NCI-H748 (cell line): ENCODE measurements at regions not wholly inside any gene's neighbourhood (a gene's known extent, or its start where the extent isn't known, plus 50 kb on each side); places are given as distances from the start of the nearest gene placed in this dataset.

ENCODE experiments used
- DNase-seq: peaks from one replicate; lab custom pipeline; 2025; ENCODE audit not compliant: unreplicated experiment; lab: John Stamatoyannopoulos, UW

GRCh38 chr6:2505624-2506023, 245.1 kb downstream of the MYLK4 start:
- DNase-seq = peak; percentile 74

- DNase-seq = no peak
These were observed 246.1 kb downstream of the MYLK4 start for GRCh38 chr6:2504495-2505064.

- DNase-seq = no peak
These were observed 246.8 kb downstream of the MYLK4 start for GRCh38 chr6:2503816-2504494.

GRCh38 chr6:2502998-2503674, 247.6 kb downstream of the MYLK4 start:
- no peak for DNase-seq

GRCh38 chr6:2502096-2502997, 248.4 kb downstream of the MYLK4 start:
- no peak for DNase-seq

- DNase-seq = peak; percentile 83
These were observed 252.6 kb downstream of the MYLK4 start for GRCh38 chr6:2497922-2498623.

- DNase-seq = no peak
These were observed 250.9 kb upstream of the GMDS start for GRCh38 chr6:2496291-2496690.

- DNase-seq = no peak
These were observed 247.5 kb upstream of the GMDS start for GRCh38 chr6:2492686-2493523.

- DNase-seq = no peak
These were observed 245.7 kb upstream of the GMDS start for GRCh38 chr6:2491137-2491536.

GRCh38 chr6:2488578-2488977, 243.2 kb upstream of the GMDS start:
- no peak for DNase-seq

GRCh38 chr6:2485116-2485515, 239.7 kb upstream of the GMDS start:
- peak; percentile 25 for DNase-seq

GRCh38 chr6:2482773-2483172, 237.4 kb upstream of the GMDS start:
- no peak for DNase-seq

- DNase-seq = no peak
These were observed 235.9 kb upstream of the GMDS start for GRCh38 chr6:2481307-2481706.

GRCh38 chr6:2480267-2480966, 235.0 kb upstream of the GMDS start:
- peak; percentile 23 for DNase-seq

- DNase-seq = no peak
These were observed 232.8 kb upstream of the GMDS start for GRCh38 chr6:2478200-2478599.

GRCh38 chr6:2477666-2478065, 232.3 kb upstream of the GMDS start:
- DNase-seq = no peak

- DNase-seq = no peak
These were observed 231.8 kb upstream of the GMDS start for GRCh38 chr6:2477250-2477649.

GRCh38 chr6:2476376-2476775, 231.0 kb upstream of the GMDS start:
- peak; percentile 73 for DNase-seq

GRCh38 chr6:2471472-2471871, 226.1 kb upstream of the GMDS start:
- DNase-seq = peak; percentile 92
